ENCODE measurements at regions not wholly inside any gene's neighbourhood (a gene's known extent, or its start where the extent isn't known, plus 50 kb on each side); places are given as distances from the start of the nearest gene placed in this dataset.

DNA sequence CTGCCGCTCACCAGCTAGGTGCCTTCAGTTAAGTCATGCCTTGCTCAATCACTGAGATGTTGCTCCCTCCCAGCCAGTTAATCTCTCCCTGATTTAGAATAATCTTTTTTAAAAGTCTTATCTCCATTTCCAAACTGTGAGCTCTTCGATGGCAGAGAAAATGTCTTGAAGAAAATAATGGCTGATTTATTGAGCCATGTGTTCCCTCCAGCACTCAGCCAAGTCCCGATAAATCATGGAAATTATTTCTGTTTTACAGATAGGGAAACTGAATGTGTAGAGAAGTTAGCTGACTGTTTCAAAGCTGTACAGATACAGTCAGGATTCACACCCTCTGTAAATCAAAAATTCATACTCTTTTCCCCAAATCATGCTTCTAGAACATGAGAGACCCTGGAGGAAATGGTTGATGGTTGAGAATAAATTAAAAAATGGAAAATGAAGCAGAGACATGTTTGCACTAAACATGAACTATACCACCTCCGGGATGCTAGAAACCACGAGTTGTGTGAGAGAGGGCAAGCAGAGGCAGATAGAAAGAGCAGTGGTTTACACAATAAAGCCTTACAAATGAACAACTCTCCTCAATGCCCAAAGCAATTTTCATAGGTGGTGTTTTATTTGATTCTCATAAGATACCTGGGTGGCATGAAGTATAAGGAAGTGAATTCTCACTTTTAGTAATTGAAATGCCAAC is 376.4 kb downstream of the PLPP3 start:
- TF ChIP-seq EP300 (IDR thresholded peaks at IDR 0.05), result no peak
- TF ChIP-seq, protein P1, sequence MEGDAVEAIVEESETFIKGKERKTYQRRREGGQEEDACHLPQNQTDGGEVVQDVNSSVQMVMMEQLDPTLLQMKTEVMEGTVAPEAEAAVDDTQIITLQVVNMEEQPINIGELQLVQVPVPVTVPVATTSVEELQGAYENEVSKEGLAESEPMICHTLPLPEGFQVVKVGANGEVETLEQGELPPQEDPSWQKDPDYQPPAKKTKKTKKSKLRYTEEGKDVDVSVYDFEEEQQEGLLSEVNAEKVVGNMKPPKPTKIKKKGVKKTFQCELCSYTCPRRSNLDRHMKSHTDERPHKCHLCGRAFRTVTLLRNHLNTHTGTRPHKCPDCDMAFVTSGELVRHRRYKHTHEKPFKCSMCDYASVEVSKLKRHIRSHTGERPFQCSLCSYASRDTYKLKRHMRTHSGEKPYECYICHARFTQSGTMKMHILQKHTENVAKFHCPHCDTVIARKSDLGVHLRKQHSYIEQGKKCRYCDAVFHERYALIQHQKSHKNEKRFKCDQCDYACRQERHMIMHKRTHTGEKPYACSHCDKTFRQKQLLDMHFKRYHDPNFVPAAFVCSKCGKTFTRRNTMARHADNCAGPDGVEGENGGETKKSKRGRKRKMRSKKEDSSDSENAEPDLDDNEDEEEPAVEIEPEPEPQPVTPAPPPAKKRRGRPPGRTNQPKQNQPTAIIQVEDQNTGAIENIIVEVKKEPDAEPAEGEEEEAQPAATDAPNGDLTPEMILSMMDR (IDR thresholded peaks at IDR 0.05), result no peak

All from tibial nerve (tissue), 4 donors.